Tibial nerve (tissue), 3 donors: ENCODE measurements at regions not wholly inside any gene's neighbourhood (a gene's known extent, or its start where the extent isn't known, plus 50 kb on each side); places are given as distances from the start of the nearest gene placed in this dataset.

Experiments
- POLR2A ChIP-seq, 2 donors: fragments of 450-650 bp; IDR thresholded peaks; one replicate each; pipeline ENCODE4 v1.6.1; 2017; ENCODE audit warnings: antibody characterized with exemption in 2 of 2, mild to moderate bottlenecking in 2 of 2, moderate library complexity in 2 of 2
- TF ChIP-seq, protein P1 (sequence below), 5 experiments: fragments of 200-600 bp in 3 of 5; fragments of 450-650 bp in 2 of 5; sonication (generic) in 3 of 5; IDR thresholded peaks; one replicate each; pipeline ENCODE4 v1.5.1; 2016 to 2019; ENCODE audit warnings: antibody characterized with exemption in 5 of 5, mild to moderate bottlenecking in 3 of 5, moderate library complexity in 2 of 5

- TF ChIP-seq POLR2A (IDR thresholded peaks at IDR 0.05), result no peak
- TF ChIP-seq, protein P1, sequence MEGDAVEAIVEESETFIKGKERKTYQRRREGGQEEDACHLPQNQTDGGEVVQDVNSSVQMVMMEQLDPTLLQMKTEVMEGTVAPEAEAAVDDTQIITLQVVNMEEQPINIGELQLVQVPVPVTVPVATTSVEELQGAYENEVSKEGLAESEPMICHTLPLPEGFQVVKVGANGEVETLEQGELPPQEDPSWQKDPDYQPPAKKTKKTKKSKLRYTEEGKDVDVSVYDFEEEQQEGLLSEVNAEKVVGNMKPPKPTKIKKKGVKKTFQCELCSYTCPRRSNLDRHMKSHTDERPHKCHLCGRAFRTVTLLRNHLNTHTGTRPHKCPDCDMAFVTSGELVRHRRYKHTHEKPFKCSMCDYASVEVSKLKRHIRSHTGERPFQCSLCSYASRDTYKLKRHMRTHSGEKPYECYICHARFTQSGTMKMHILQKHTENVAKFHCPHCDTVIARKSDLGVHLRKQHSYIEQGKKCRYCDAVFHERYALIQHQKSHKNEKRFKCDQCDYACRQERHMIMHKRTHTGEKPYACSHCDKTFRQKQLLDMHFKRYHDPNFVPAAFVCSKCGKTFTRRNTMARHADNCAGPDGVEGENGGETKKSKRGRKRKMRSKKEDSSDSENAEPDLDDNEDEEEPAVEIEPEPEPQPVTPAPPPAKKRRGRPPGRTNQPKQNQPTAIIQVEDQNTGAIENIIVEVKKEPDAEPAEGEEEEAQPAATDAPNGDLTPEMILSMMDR (IDR thresholded peaks at IDR 0.05), result no peak
These were observed 357.6 kb downstream of the RPS29 start for GRCh38 chr14:49228552-49228951.
